Kidney (tissue), 13 donors: ENCODE measurements at regions not wholly inside any gene's neighbourhood (a gene's known extent, or its start where the extent isn't known, plus 50 kb on each side); places are given as distances from the start of the nearest gene placed in this dataset.
A peak's percentile ranks its signal among the peaks of the same experiment; 100 is the strongest.

Source experiments
- DNase-seq, 5 donors: peaks; one replicate each; pipeline ENCODE4 v3.0.0-alpha.2; 2013 to 2020
- FAIRE-seq: peaks from 2 replicates; lab custom pipeline; 2012; peaks lifted over from hg19 to GRCh38; lab: Jason Lieb, UNC
- H3K27ac ChIP-seq, 2 donors: one replicate each; pipeline ENCODE4 v1.7.0; 2013; ENCODE audit warnings: low read depth in 2 of 2, low read length in 2 of 2, inconsistent platforms in 1 of 2
- H3K27me3 ChIP-seq: one replicate; pipeline ENCODE4 v1.7.1; 2013; ENCODE audit warnings: low read length, inconsistent platforms; ENCODE audit not compliant: control insufficient read depth, insufficient read depth
- H3K36me3 ChIP-seq, 3 donors: one replicate each; pipeline versions ENCODE4 v1.7.0 to v1.7.1; 2013; ENCODE audit warnings: low read length in 3 of 3, control low read depth in 1 of 3, inconsistent platforms in 1 of 3; ENCODE audit not compliant: insufficient read depth in 3 of 3, control insufficient read depth in 2 of 3
- H3K4me1 ChIP-seq, 3 donors: one replicate each; pipeline versions ENCODE4 v1.7.0 to v1.7.1; 2013; ENCODE audit warnings: low read length in 3 of 3, inconsistent platforms in 1 of 3, low read depth in 1 of 3; ENCODE audit not compliant: control insufficient read depth in 2 of 3, insufficient read depth in 2 of 3
- H3K4me3 ChIP-seq, 3 donors: one replicate each; pipeline versions ENCODE4 v1.7.0 to v1.8.1; 2013; ENCODE audit warnings: low read length in 3 of 3, control low read depth in 1 of 3, inconsistent platforms in 1 of 3
- H3K9ac ChIP-seq, 3 donors: one replicate each; pipeline versions ENCODE4 v1.7.0 to v1.7.1; 2013; ENCODE audit warnings: low read length in 3 of 3, control low read depth in 1 of 3, inconsistent platforms in 1 of 3
- H3K9me3 ChIP-seq, 3 donors: one replicate each; pipeline versions ENCODE4 v1.7.0 to v1.7.1; 2013; ENCODE audit warnings: low read length in 3 of 3, control low read depth in 1 of 3, inconsistent platforms in 1 of 3; ENCODE audit not compliant: control insufficient read depth in 2 of 3, insufficient read depth in 1 of 3
- intact Hi-C: fragments of 100-400 bp; cut with DNase I; formaldehyde crosslinking; loops from one replicate; pipeline ENCODE4 v1.11.1; 2022
- TF ChIP-seq, protein P1 (sequence below): IDR thresholded peaks from 3 replicates; pipeline ENCODE4 v1.5.1; 2012; ENCODE audit warnings: mild to moderate bottlenecking, moderate library complexity, borderline replicate concordance; ENCODE audit not compliant: insufficient read depth; ENCODE audit errors: extremely low read depth
- donor health status: control.
- donor health status: control.
- donor health status: control.
- donor health status: control.
- donor health status: control.
- donor health status: DM: yes; HTN: yes; CAD: no.
- donor health status: Normal renal cell carcinoma (clear cell type).

GRCh38 chr10:3292636-3293035 lies 120.1 kb upstream of the PITRM1 start:
- no peak overlapping the region for H3K9ac ChIP-seq
- TF ChIP-seq, protein P1, sequence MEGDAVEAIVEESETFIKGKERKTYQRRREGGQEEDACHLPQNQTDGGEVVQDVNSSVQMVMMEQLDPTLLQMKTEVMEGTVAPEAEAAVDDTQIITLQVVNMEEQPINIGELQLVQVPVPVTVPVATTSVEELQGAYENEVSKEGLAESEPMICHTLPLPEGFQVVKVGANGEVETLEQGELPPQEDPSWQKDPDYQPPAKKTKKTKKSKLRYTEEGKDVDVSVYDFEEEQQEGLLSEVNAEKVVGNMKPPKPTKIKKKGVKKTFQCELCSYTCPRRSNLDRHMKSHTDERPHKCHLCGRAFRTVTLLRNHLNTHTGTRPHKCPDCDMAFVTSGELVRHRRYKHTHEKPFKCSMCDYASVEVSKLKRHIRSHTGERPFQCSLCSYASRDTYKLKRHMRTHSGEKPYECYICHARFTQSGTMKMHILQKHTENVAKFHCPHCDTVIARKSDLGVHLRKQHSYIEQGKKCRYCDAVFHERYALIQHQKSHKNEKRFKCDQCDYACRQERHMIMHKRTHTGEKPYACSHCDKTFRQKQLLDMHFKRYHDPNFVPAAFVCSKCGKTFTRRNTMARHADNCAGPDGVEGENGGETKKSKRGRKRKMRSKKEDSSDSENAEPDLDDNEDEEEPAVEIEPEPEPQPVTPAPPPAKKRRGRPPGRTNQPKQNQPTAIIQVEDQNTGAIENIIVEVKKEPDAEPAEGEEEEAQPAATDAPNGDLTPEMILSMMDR = no peak
- no peaks in the 10 kb centered on the region for H3K27me3 ChIP-seq
- intact Hi-C loops = no loop called here
- H3K27ac ChIP-seq = peak overlapping the region in 1 of 2 donors; percentile 49
- H3K9me3 ChIP-seq = no peaks in the 10 kb centered on the region
- H3K36me3 ChIP-seq = no peaks in the 10 kb centered on the region
- DNase-seq (peak in 3 of 5 donors; percentile 23 to 78 (median 71)), FAIRE-seq (no peak)
- no peak overlapping the region for H3K4me3 ChIP-seq
- H3K4me1 ChIP-seq = peaks cover 0 to 6% (median 0%) of the 10 kb centered on the region in 3 donors

- no peaks in the 10 kb centered on the region for H3K9me3 ChIP-seq
- peaks cover 0 to 6% (median 0%) of the 10 kb centered on the region in 3 donors for H3K4me1 ChIP-seq
- H3K27me3 ChIP-seq = no peaks in the 10 kb centered on the region
- TF ChIP-seq, protein P1 = no peak
- intact Hi-C loops = no loop called here
- H3K27ac ChIP-seq = no peak overlapping the region
- no peak overlapping the region for H3K9ac ChIP-seq
- H3K4me3 ChIP-seq = no peak overlapping the region
- H3K36me3 ChIP-seq = no peaks in the 10 kb centered on the region
- DNase-seq (no peak), FAIRE-seq (no peak)
These were observed 118.0 kb upstream of the PITRM1 start for GRCh38 chr10:3290550-3290949.

GRCh38 chr10:3287572-3288445 lies 115.2 kb upstream of the PITRM1 start:
- Histone ChIP-seq H3K4me1 (peaks cover 0 to 3% (median 0%) of the 10 kb centered on the region in 3 donors), H3K9ac (no peak overlapping the region), H3K4me3 (peak overlapping the region in 1 of 3 donors; percentile 1), H3K27ac (no peak overlapping the region), H3K27me3 (no peaks in the 10 kb centered on the region), H3K9me3 (no peaks in the 10 kb centered on the region), H3K36me3 (no peaks in the 10 kb centered on the region)
- DNase-seq (peak in 3 of 5 donors; percentile 36 to 90 (median 43)), FAIRE-seq (no peak)
- TF ChIP-seq, protein P1 = no peak
- intact Hi-C loops = no loop called here
